ENCODE measurements at regions not wholly inside any gene's neighbourhood (a gene's known extent, or its start where the extent isn't known, plus 50 kb on each side); places are given as distances from the start of the nearest gene placed in this dataset.

GRCh38 chr15:66961407-66961884 lies 104.0 kb upstream of the SMAD3 start:
- Histone ChIP-seq H3K9me1 (ENCODE audit: insufficient read depth, low read length) (peaks cover 5% of the 10 kb centered on the region; the same call in 1 of the 2 replicates), H3K27ac (ENCODE audit: insufficient read depth, low read length) (no peak overlapping the region), H4K5ac (ENCODE audit: low read depth, low read length) (no peak overlapping the region), H3K27me3 (ENCODE audit: control insufficient read depth, insufficient read depth, low read length) (peaks cover 5% of the 10 kb centered on the region), H3K23ac (ENCODE audit: low read depth, low read length) (no peak overlapping the region), H4K8ac (ENCODE audit: low read depth in 2 of 2, low read length in 2 of 2) (no peak overlapping the region), H3K56ac (ENCODE audit: extremely low read depth, insufficient read depth, low read length) (no peak overlapping the region), H3K4me3 (ENCODE audit: insufficient read depth, low read depth, low read length) (no peak overlapping the region), H2BK20ac (ENCODE audit: low read depth, low read length) (no peak overlapping the region), H2BK15ac (ENCODE audit: low read depth, low read length) (no peak overlapping the region), H2BK120ac (ENCODE audit: low read depth, low read length) (no peak overlapping the region), H2AK5ac (ENCODE audit: low read depth, low read length) (no peak overlapping the region), H4K20me1 (ENCODE audit: insufficient read depth, low read length) (no peaks in the 10 kb centered on the region; the same call in 1 of the 2 replicates), H4K91ac (ENCODE audit: insufficient read depth, low read depth, low read length) (no peak overlapping the region), H3K18ac (ENCODE audit: low read depth, low read length) (0 out of 2 replicates have a peak overlapping the region, but pooled peaks have one; percentile 3), H2AK9ac (replicated peaks; ENCODE audit: low read depth, low read length, poor library complexity) (no peak overlapping the region), H3K4me1 (ENCODE audit: control insufficient read depth, insufficient read depth, low read length) (no peaks in the 10 kb centered on the region), H3K4ac (ENCODE audit: low read depth, low read length) (no peak overlapping the region), H3K14ac (replicated peaks; ENCODE audit: low read depth, low read length) (no peak overlapping the region), H2AFZ (replicated peaks; ENCODE audit: low read length, poor library complexity) (no peak overlapping the region), H3K9me3 (ENCODE audit: control insufficient read depth, insufficient read depth, low read length) (no peaks in the 10 kb centered on the region), H2BK5ac (ENCODE audit: low read depth, low read length, poor library complexity, severe bottlenecking) (no peak overlapping the region), H3K4me2 (ENCODE audit: low read depth, low read length) (no peak overlapping the region), H3K9ac (ENCODE audit: low read depth, low read length) (no peak overlapping the region), H3K79me1 (ENCODE audit: low read depth in 1 of 2, low read length in 2 of 2) (no peaks in the 10 kb centered on the region), H3K36me3 (ENCODE audit: control insufficient read depth, insufficient read depth, low read length) (no peaks in the 10 kb centered on the region)
- intact Hi-C loops (cut with micrococcal nuclease) (no loop called here), in situ Hi-C loops (cut with MboI; ENCODE audit: low sequenced_read_pairs) (no loop called here), dilution Hi-C loops (cut with HindIII; ENCODE audit: low sequenced_read_pairs, unreplicated experiment) (no loop called here)
- ChIA-PET POLR2A (ENCODE audit: unreplicated experiment) (no interaction called here), CTCF (no interaction called here)
- peak; percentile 69 for ATAC-seq (ENCODE audit: low read depth)
- no CpG with 5 or more reads among the region's 5 CpGs for WGBS, 2 experiments (ENCODE audit: extremely low coverage in 2 of 2, insufficient read length in 1 of 2)
- TF ChIP-seq RAD21 (IDR thresholded peaks at IDR 0.05; ENCODE audit: low read length) = no peak
- TF ChIP-seq CEBPB (IDR thresholded peaks at IDR 0.05; ENCODE audit: low read depth, low read length) = no peak
- TF ChIP-seq CTCF (conservative IDR thresholded peaks at IDR 0.05; ENCODE audit: low read depth, low read length) = no peak
- no peak for TF ChIP-seq BHLHE40 (IDR thresholded peaks at IDR 0.05; ENCODE audit: low read depth, low read length)
- no peak for TF ChIP-seq RCOR1 (IDR thresholded peaks at IDR 0.05; ENCODE audit: insufficient replicate concordance, low read length)
- no peak for TF ChIP-seq ELK1 (IDR thresholded peaks at IDR 0.05; ENCODE audit: borderline replicate concordance, low read depth, low read length)
- no peak for TF ChIP-seq MXI1 (IDR thresholded peaks at IDR 0.05; ENCODE audit: borderline replicate concordance, low read depth, low read length)
- TF ChIP-seq MAZ (IDR thresholded peaks at IDR 0.05; ENCODE audit: borderline replicate concordance, low read depth, low read length) = no peak
- no peak for TF ChIP-seq CHD1 (IDR thresholded peaks at IDR 0.05; ENCODE audit: low read depth, low read length)
- no peak for TF ChIP-seq FOS (IDR thresholded peaks at IDR 0.05; ENCODE audit: low read depth, low read length)
- no peak for TF ChIP-seq NFE2L2 (IDR thresholded peaks at IDR 0.05; ENCODE audit: low read depth, low read length)
- no peak for TF ChIP-seq RFX5 (IDR thresholded peaks at IDR 0.05; ENCODE audit: low read depth, low read length)
- no peak for TF ChIP-seq MAFK (IDR thresholded peaks at IDR 0.05; ENCODE audit: low read depth, low read length)
- no peak for TF ChIP-seq USF2 (IDR thresholded peaks at IDR 0.05; ENCODE audit: low read depth, low read length)
- no peak for TF ChIP-seq POLR2A (IDR thresholded peaks at IDR 0.05; ENCODE audit: low read depth, low read length)
- no peak for TF ChIP-seq SMC3 (IDR thresholded peaks at IDR 0.05; ENCODE audit: low read depth, low read length)
- BruUV-seq (replicated peaks) = no TSS peak
- DNase-seq = peak; percentile 45
